ENCODE measurements at regions not wholly inside any gene's neighbourhood (a gene's known extent, or its start where the extent isn't known, plus 50 kb on each side); places are given as distances from the start of the nearest gene placed in this dataset.

GRCh38 chr3:106728315-106729098, 648.7 kb upstream of the CCDC54 start (continued):
- peak; percentile 77 for TF ChIP-seq ZBTB33 (IDR thresholded peaks at IDR 0.05; ENCODE audit: borderline replicate concordance, low read depth)
- TF ChIP-seq, protein P1, sequence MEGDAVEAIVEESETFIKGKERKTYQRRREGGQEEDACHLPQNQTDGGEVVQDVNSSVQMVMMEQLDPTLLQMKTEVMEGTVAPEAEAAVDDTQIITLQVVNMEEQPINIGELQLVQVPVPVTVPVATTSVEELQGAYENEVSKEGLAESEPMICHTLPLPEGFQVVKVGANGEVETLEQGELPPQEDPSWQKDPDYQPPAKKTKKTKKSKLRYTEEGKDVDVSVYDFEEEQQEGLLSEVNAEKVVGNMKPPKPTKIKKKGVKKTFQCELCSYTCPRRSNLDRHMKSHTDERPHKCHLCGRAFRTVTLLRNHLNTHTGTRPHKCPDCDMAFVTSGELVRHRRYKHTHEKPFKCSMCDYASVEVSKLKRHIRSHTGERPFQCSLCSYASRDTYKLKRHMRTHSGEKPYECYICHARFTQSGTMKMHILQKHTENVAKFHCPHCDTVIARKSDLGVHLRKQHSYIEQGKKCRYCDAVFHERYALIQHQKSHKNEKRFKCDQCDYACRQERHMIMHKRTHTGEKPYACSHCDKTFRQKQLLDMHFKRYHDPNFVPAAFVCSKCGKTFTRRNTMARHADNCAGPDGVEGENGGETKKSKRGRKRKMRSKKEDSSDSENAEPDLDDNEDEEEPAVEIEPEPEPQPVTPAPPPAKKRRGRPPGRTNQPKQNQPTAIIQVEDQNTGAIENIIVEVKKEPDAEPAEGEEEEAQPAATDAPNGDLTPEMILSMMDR (IDR thresholded peaks at IDR 0.05), result no peak
- peak; percentile 67; the same call in 1 of the 2 replicates for TF ChIP-seq POLR2AphosphoS5 (IDR thresholded peaks at IDR 0.05; ENCODE audit: low read depth, low read length)
- TF ChIP-seq GATA2 (CRISPR knock-in tag; IDR thresholded peaks at IDR 0.05), result no peak
- peak; percentile 97 for TF ChIP-seq FOSL2 (IDR thresholded peaks at IDR 0.05; ENCODE audit: borderline replicate concordance, low read depth)
- no peak for TF ChIP-seq CHD2 (IDR thresholded peaks at IDR 0.05; ENCODE audit: low read length, partially characterized antibody)
- TF ChIP-seq EP300 (IDR thresholded peaks at IDR 0.05; ENCODE audit: borderline replicate concordance in 1 of 2, low read depth in 1 of 2, low read length in 1 of 2), result peak; percentile 46 to 97
- TF ChIP-seq ELF1 (IDR thresholded peaks at IDR 0.05), result peak; percentile 37; the same call in 1 of the 2 replicates
- TF ChIP-seq, protein P2, sequence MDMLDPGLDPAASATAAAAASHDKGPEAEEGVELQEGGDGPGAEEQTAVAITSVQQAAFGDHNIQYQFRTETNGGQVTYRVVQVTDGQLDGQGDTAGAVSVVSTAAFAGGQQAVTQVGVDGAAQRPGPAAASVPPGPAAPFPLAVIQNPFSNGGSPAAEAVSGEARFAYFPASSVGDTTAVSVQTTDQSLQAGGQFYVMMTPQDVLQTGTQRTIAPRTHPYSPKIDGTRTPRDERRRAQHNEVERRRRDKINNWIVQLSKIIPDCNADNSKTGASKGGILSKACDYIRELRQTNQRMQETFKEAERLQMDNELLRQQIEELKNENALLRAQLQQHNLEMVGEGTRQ (IDR thresholded peaks at IDR 0.05; ENCODE audit: borderline replicate concordance, low read depth, low read length), result no peak
- TF ChIP-seq NRF1 (IDR thresholded peaks at IDR 0.05; ENCODE audit: low read depth, low read length), result no peak
- TF ChIP-seq FOXM1 (IDR thresholded peaks at IDR 0.05; ENCODE audit: low read depth), result peak; percentile 97
- TF ChIP-seq, protein P3, sequence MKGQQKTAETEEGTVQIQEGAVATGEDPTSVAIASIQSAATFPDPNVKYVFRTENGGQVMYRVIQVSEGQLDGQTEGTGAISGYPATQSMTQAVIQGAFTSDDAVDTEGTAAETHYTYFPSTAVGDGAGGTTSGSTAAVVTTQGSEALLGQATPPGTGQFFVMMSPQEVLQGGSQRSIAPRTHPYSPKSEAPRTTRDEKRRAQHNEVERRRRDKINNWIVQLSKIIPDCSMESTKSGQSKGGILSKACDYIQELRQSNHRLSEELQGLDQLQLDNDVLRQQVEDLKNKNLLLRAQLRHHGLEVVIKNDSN (IDR thresholded peaks at IDR 0.05; ENCODE audit: borderline replicate concordance, low read depth), result no peak; the same call in 1 of the 2 replicates
- TF ChIP-seq TAF1 (IDR thresholded peaks at IDR 0.05; ENCODE audit: borderline replicate concordance, low read depth, low read length), result peak; percentile 23; the same call in 1 of the 2 replicates
- no peak for TF ChIP-seq EZH2phosphoT487 (IDR thresholded peaks at IDR 0.05; ENCODE audit: borderline replicate concordance, low read depth)
- peak; percentile 43; the same call in 1 of the 2 replicates for TF ChIP-seq MEF2A (IDR thresholded peaks at IDR 0.05; ENCODE audit: borderline replicate concordance, low read depth)
- TF ChIP-seq RFX5 (IDR thresholded peaks at IDR 0.05; ENCODE audit: low read length), result no peak
- peak; percentile 99 for TF ChIP-seq TEAD4 (IDR thresholded peaks at IDR 0.05; ENCODE audit: borderline replicate concordance, insufficient read depth)

Data from SK-N-SH (cell line).